AG04450 (cell line): ENCODE measurements at regions not wholly inside any gene's neighbourhood (a gene's known extent, or its start where the extent isn't known, plus 50 kb on each side); places are given as distances from the start of the nearest gene placed in this dataset.
A peak's percentile ranks its signal among the peaks of the same experiment; 100 is the strongest.

ENCODE experiments used
- CTCF ChIA-PET: fragments of 300-600, 350-600 bp; formaldehyde crosslinking; extraction: SDS; loops from one replicate; lab custom pipeline; 2022; ENCODE audit warnings: antibody characterized with exemption, inconsistent platforms; lab: Charles Lee
- POLR2A ChIA-PET: fragments of 350-600 bp; formaldehyde crosslinking; extraction: SDS; loops from one replicate; lab custom pipeline; 2021; ENCODE audit warnings: antibody characterized with exemption, inconsistent platforms; lab: Yijun Ruan, JAX
- DNase-seq: peaks from one replicate; pipeline ENCODE4 v3.0.0-alpha.2; 2011; ENCODE audit warnings: low read depth, low spot score
- H3K27ac ChIP-seq: one replicate; pipeline ENCODE4 v1.5.1; 2012; ENCODE audit warnings: low read depth, low read length, control low read depth
- H3K27me3 ChIP-seq: one replicate; pipeline ENCODE4 v1.6.0; 2012; ENCODE audit warnings: low read length; ENCODE audit not compliant: control insufficient read depth, insufficient read depth
- H3K4me3 ChIP-seq: 2 replicates; pipeline ENCODE4 v1.5.1; 2011; ENCODE audit warnings: mild to moderate bottlenecking, low read depth, low read length, control low read depth
- H3K9me3 ChIP-seq: 2 replicates; pipeline ENCODE4 v1.5.1; 2012; ENCODE audit warnings: low read length; ENCODE audit not compliant: control insufficient read depth, insufficient read depth
- TF ChIP-seq, protein P1 (sequence below): IDR thresholded peaks from 2 replicates; pipeline ENCODE4 v1.5.1; 2011; ENCODE audit warnings: low read depth, low read length, control low read depth, inconsistent platforms

DNA sequence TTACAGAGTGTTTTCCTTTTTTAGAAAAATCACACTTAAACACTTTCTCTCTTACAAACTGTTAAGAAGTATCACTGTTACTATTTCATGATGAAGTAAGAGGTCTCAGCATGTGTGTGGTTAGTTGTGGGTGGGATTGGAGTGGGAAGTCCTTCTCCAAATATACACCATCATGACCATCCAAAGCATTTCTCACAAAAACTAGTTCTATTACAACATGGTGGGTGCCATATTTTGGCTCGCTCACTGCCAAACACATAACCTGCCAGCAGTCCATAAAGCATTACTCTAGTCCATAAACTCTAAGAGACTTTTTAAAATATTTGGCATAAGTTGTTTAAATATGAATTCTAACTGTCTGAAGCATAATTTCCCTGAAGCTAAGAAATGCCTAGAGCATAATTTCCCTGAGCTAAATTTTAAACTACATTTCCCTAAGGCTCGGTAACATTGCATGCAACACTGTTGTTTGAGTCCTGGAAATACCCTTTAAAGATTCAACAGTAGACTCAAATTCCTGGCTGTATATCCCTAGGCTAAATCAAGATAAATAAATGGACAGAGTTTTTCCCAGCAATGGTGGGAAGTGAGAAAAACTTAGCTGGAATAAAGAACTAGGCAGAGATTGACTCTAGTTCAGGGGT, 415.0 kb upstream of the INTU start:
- TF ChIP-seq, protein P1, sequence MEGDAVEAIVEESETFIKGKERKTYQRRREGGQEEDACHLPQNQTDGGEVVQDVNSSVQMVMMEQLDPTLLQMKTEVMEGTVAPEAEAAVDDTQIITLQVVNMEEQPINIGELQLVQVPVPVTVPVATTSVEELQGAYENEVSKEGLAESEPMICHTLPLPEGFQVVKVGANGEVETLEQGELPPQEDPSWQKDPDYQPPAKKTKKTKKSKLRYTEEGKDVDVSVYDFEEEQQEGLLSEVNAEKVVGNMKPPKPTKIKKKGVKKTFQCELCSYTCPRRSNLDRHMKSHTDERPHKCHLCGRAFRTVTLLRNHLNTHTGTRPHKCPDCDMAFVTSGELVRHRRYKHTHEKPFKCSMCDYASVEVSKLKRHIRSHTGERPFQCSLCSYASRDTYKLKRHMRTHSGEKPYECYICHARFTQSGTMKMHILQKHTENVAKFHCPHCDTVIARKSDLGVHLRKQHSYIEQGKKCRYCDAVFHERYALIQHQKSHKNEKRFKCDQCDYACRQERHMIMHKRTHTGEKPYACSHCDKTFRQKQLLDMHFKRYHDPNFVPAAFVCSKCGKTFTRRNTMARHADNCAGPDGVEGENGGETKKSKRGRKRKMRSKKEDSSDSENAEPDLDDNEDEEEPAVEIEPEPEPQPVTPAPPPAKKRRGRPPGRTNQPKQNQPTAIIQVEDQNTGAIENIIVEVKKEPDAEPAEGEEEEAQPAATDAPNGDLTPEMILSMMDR = no peak
- no peak overlapping the region for H3K27ac ChIP-seq
- no peak for DNase-seq
- no peak overlapping the region for H3K4me3 ChIP-seq
- CTCF ChIA-PET = no interaction called here
- H3K27me3 ChIP-seq = no peaks in the 10 kb centered on the region
- no peaks in the 10 kb centered on the region for H3K9me3 ChIP-seq
- POLR2A ChIA-PET = no interaction called here

DNA sequence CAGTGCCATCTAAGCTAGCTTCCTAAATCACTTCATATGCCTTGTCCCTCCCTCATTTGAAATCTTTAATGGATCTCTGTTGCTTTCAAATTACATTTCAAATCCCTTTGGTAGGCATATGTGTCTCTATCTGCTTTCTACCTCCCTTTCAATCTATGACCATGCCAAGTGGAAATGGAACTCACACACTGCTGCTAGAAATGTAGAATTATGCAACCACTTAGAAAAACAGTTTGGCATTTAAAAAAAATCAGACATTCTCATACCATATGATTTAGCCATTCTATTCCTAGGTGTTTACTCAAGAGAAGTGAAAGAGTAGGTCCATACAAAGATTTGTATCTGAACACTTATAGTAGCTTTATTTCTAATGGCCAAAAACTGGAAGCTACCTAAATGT, 413.5 kb upstream of the INTU start:
- Histone ChIP-seq H3K4me3 (no peak overlapping the region), H3K27ac (no peak overlapping the region), H3K27me3 (no peaks in the 10 kb centered on the region), H3K9me3 (no peaks in the 10 kb centered on the region)
- DNase-seq = no peak
- TF ChIP-seq, protein P1 = no peak
- ChIA-PET POLR2A (no interaction called here), CTCF (no interaction called here)

DNA sequence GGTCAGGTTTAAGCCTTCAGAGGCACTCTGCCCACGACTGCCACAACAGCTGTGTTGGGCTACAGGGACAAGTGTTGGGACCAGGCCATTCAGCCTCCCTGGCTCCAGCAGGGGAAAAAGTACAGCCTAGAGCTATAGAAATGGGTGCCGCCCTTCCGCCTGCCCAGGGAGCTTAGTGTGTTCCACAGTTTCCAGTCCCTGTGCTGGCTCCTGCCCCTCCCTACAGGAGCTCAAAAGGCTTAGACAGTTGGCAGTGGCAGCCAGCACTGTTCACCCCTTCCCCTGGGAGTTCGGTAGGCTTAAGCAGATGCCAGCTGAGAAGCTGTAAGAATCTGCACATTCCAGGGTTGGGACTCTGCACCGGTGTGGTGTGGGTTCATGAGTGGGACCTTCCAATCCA, 408.2 kb upstream of the INTU start:
- DNase-seq = no peak
- ChIA-PET CTCF (no interaction called here), POLR2A (no interaction called here)
- Histone ChIP-seq H3K9me3 (no peaks in the 10 kb centered on the region), H3K27me3 (peaks cover 4% of the 10 kb centered on the region), H3K4me3 (no peak overlapping the region), H3K27ac (no peak overlapping the region)
- TF ChIP-seq, protein P1 = no peak

DNA sequence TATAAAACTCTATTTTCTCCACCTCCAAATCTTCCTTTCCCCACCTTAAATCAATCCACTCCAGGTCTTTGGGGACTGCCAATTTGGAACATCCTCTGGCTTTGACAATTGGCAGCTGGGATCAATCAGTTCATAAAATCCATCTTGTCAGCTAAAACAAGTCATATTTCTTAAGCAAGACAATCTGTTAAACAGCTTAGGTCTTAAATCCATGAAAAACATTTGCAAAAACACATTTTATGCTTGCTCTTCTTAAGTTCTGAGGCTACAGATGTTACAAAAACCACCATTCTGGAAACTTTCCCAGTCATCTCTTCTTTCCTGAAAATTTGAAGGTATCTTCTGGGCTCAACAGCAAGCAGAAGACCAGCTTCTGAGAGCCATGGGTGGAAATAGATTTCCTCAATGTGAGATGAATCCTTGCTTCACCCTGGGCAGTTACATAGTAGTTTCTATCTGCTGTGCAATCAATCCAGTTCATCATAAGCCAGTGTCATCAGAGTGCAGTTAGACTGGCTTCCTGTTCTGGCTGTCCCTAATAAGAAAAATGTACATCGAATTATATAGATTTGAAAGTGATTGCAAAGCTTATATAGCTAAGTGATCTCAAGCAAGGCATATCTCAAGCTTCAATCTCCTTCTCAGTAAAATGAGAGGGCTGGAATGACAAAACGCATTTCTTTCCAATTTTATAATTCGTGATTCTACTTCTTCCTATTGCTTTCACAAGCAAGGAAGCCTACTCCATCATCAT, 402.7 kb upstream of the INTU start:
- TF ChIP-seq, protein P1 = no peak
- CTCF ChIA-PET = no interaction called here

DNA sequence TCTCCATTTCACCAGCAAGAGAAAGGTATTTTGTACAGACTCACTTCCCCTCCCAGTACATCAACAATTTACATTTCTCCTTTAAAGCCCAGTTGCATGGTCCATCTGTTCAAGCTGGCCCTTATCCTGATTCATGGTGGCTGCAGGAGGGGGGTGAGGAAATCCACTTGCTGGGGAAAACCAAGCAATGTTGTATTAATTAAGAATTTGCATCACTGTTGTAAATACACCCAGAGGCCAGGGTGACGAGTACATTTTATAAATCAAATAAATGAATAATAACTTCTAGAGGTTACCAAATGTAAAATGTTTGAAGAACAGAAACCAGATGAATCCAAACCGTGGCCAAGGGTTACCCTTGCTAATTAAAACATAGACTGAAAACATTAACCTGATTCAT, 395.9 kb upstream of the INTU start:
- H3K9me3 ChIP-seq = no peaks in the 10 kb centered on the region
- POLR2A ChIA-PET = no interaction called here
- TF ChIP-seq, protein P1 = no peak
- H3K27ac ChIP-seq = no peak overlapping the region
- peak; percentile 66 for DNase-seq
- CTCF ChIA-PET = no interaction called here
- no peaks in the 10 kb centered on the region for H3K27me3 ChIP-seq
- H3K4me3 ChIP-seq = no peak overlapping the region

More for the DNA sequence above, 402.7 kb upstream of the INTU start:
- Histone ChIP-seq H3K4me3 (no peak overlapping the region), H3K27ac (no peak overlapping the region), H3K9me3 (no peaks in the 10 kb centered on the region), H3K27me3 (no peaks in the 10 kb centered on the region)
- DNase-seq = no peak
- POLR2A ChIA-PET = no interaction called here
